GM12864 (cell line): ENCODE measurements at regions not wholly inside any gene's neighbourhood (a gene's known extent, or its start where the extent isn't known, plus 50 kb on each side); places are given as distances from the start of the nearest gene placed in this dataset.

Experiments used
- DNase-seq: peaks from one replicate; pipeline ENCODE4 v3.0.0-alpha.2; 2011; ENCODE audit warnings: low read depth
- H3K4me3 ChIP-seq: 2 replicates; pipeline ENCODE4 v1.5.1; 2011; ENCODE audit warnings: mild to moderate bottlenecking, low read depth, low read length, control low read depth
- CTCF ChIP-seq: IDR thresholded peaks from 2 replicates; pipeline ENCODE4 v1.5.1; 2011; ENCODE audit warnings: low read depth, mild to moderate bottlenecking, moderate library complexity, low read length, control low read depth, inconsistent platforms; ENCODE audit errors: missing control alignments

GRCh38 chr5:58286741-58287140, 173.1 kb downstream of the PLK2 start:
- TF ChIP-seq CTCF = no peak
- H3K4me3 ChIP-seq = no peak overlapping the region
- no peak for DNase-seq

- TF ChIP-seq CTCF = no peak
- no peak overlapping the region for H3K4me3 ChIP-seq
These were observed 174.0 kb downstream of the PLK2 start for GRCh38 chr5:58285900-58286299.

GRCh38 chr5:58284886-58285285, 175.0 kb downstream of the PLK2 start:
- DNase-seq = no peak
- no peak for TF ChIP-seq CTCF
- H3K4me3 ChIP-seq = no peak overlapping the region

More at GRCh38 chr5:58285900-58286299, 174.0 kb downstream of the PLK2 start:
- no peak for DNase-seq

GRCh38 chr5:58281189-58281588, 178.7 kb downstream of the PLK2 start:
- DNase-seq = no peak
- no peak overlapping the region for H3K4me3 ChIP-seq
- no peak for TF ChIP-seq CTCF

- H3K4me3 ChIP-seq = no peak overlapping the region
- DNase-seq = no peak
- no peak for TF ChIP-seq CTCF
These were observed 180.6 kb downstream of the PLK2 start for GRCh38 chr5:58279259-58279658.

- TF ChIP-seq CTCF = no peak
- DNase-seq = no peak
- H3K4me3 ChIP-seq = no peak overlapping the region
These were observed 183.5 kb downstream of the PLK2 start for GRCh38 chr5:58276431-58276830.

GRCh38 chr5:58275516-58275915, 184.4 kb downstream of the PLK2 start:
- DNase-seq = no peak
- TF ChIP-seq CTCF = no peak
- H3K4me3 ChIP-seq = no peak overlapping the region
